ENCODE measurements at regions not wholly inside any gene's neighbourhood (a gene's known extent, or its start where the extent isn't known, plus 50 kb on each side); places are given as distances from the start of the nearest gene placed in this dataset.
A peak's percentile ranks its signal among the peaks of the same experiment; 100 is the strongest.

- TF ChIP-seq, protein P1, sequence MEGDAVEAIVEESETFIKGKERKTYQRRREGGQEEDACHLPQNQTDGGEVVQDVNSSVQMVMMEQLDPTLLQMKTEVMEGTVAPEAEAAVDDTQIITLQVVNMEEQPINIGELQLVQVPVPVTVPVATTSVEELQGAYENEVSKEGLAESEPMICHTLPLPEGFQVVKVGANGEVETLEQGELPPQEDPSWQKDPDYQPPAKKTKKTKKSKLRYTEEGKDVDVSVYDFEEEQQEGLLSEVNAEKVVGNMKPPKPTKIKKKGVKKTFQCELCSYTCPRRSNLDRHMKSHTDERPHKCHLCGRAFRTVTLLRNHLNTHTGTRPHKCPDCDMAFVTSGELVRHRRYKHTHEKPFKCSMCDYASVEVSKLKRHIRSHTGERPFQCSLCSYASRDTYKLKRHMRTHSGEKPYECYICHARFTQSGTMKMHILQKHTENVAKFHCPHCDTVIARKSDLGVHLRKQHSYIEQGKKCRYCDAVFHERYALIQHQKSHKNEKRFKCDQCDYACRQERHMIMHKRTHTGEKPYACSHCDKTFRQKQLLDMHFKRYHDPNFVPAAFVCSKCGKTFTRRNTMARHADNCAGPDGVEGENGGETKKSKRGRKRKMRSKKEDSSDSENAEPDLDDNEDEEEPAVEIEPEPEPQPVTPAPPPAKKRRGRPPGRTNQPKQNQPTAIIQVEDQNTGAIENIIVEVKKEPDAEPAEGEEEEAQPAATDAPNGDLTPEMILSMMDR (IDR thresholded peaks at IDR 0.05), result no peak
- ChIA-PET CTCF (interaction anchor here (1.2 kb wide), 2 partner anchors 36 to 186 kb away, joined by 3 to 4 read pairs; no protein-coding TSS in a partner anchor), POLR2A (interaction anchor here (0.6 to 1.4 kb wide), 3 partner anchors 10 to 215 kb away, joined by 3 to 4 read pairs (median 3); no protein-coding TSS in a partner anchor)
- Mint-ChIP-seq H3K4me1 (ENCODE audit: low read depth) (peaks cover 72% of the 10 kb centered on the region), H3K36me3 (ENCODE audit: low read depth) (peaks cover 52% of the 10 kb centered on the region), H3K4me3 (no peak overlapping the region), H3K27me3 (no peaks in the 10 kb centered on the region), H3K9me3 (peaks cover 16% of the 10 kb centered on the region), H3K27ac (no peak overlapping the region)
- DNase-seq, result no peak
- intact Hi-C loops (cut with micrococcal nuclease), result no loop called here
- no peak for ATAC-seq
Observed at GRCh38 chr14:89587136-89587420, 170.0 kb upstream of the FOXN3 start.

DNA sequence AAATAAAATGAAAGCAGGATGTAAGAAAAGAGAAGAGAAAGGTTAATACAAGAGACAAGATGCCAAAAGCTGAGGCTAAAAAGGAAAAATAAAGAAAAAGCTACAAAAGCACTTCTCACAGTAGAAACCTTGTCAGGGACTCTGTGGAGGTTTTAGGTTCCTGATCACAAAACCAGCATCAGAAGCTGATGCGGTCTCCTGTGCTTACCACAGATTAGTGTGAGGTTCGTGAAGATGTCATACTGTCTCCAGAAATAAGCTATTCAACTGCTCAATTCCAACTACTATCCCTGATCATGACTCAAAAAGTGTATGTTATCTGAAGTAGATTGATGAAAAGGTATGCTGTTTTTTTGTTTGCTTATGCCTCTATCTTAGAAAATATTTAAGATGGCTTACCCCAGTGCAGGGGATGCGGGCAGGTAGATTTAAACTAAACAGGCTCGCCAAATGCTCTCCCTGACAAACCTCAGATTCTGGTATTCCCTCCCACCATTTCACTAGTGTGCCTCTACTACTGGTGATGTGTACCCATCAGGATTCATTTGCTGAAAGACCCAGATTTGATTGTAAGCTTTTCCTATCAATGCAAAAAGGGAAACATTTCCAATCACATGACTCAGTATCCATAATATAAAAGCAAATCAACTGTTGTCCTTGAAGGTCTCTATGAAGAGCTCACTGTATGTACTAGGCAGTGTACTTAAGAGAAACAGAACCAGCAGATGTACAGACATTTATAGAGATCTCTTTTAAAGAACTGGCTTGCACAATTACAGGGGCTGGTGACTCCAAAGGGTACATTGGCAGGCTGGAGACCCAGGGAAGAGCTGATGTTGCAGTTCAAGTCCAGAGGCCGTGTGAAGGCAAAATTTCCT lies 169.5 kb upstream of the FOXN3 start:
- Mint-ChIP-seq H3K27me3 (no peaks in the 10 kb centered on the region), H3K9me3 (peaks cover 12% of the 10 kb centered on the region), H3K4me3 (peak overlapping the region; percentile 49), H3K36me3 (ENCODE audit: low read depth) (peaks cover 49% of the 10 kb centered on the region), H3K4me1 (ENCODE audit: low read depth) (peaks cover 67% of the 10 kb centered on the region), H3K27ac (peak overlapping the region; percentile 22)
- DNase-seq, result peak; percentile 66
- intact Hi-C loops (cut with micrococcal nuclease), result no loop called here
- TF ChIP-seq, protein P1 (IDR thresholded peaks at IDR 0.05), result no peak
- peak; percentile 75 for ATAC-seq
- ChIA-PET CTCF (interaction anchor here (1.0 to 1.2 kb wide), 3 partner anchors 15 to 186 kb away, joined by 3 to 4 read pairs (median 4); no protein-coding TSS in a partner anchor), POLR2A (interaction anchor here (0.6 to 1.4 kb wide), 5 partner anchors 10 to 215 kb away, joined by 3 to 5 read pairs (median 4); no protein-coding TSS in a partner anchor)

GRCh38 chr14:89578156-89578555 lies 161.1 kb upstream of the FOXN3 start:
- POLR2A ChIA-PET, result interaction anchor here (0.8 kb wide), 1 partner anchor 17 kb away, joined by 3 read pairs; no protein-coding TSS in a partner anchor
- Mint-ChIP-seq H3K9me3 (no peaks in the 10 kb centered on the region), H3K4me1 (ENCODE audit: low read depth) (peaks cover 33% of the 10 kb centered on the region), H3K4me3 (no peak overlapping the region), H3K27me3 (no peaks in the 10 kb centered on the region), H3K36me3 (ENCODE audit: low read depth) (peaks cover 17% of the 10 kb centered on the region), H3K27ac (no peak overlapping the region)
- ATAC-seq (no peak), DNase-seq (no peak)
- TF ChIP-seq, protein P1 (IDR thresholded peaks at IDR 0.05), result no peak
- CTCF ChIA-PET, result no interaction called here
- intact Hi-C loops (cut with micrococcal nuclease), result no loop called here

DNA sequence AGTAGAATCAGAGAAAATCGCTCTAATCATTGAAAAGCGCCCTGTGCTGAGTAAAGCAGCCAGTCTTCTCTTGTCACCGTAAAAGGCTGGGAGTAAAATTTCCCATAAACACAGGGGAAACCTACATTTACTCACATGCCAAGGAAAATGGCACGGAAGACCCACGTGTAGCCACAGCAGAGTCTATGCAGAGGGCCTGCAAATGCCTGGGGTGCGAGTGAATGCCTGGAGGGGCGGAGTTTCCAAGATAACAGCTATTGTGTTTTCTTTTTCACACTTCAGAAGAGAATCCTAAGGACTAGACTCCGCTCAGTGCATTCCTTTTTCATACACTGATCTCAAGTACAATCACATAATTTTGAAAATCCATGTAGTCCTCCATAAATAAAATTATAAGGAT lies 159.9 kb upstream of the FOXN3 start:
- Mint-ChIP-seq H3K4me1 (ENCODE audit: low read depth) (peaks cover 36% of the 10 kb centered on the region), H3K4me3 (no peak overlapping the region), H3K27me3 (no peaks in the 10 kb centered on the region), H3K27ac (no peak overlapping the region), H3K36me3 (ENCODE audit: low read depth) (peaks cover 19% of the 10 kb centered on the region), H3K9me3 (no peaks in the 10 kb centered on the region)
- ChIA-PET POLR2A (interaction anchor here (1.4 kb wide), 1 partner anchor 10 kb away, joined by 4 read pairs; no protein-coding TSS in a partner anchor), CTCF (no interaction called here)
- ATAC-seq (no peak), DNase-seq (no peak)
- intact Hi-C loops (cut with micrococcal nuclease), result no loop called here
- TF ChIP-seq, protein P1 (IDR thresholded peaks at IDR 0.05), result no peak

Measured in activated CD8-positive, alpha-beta T cell treated with anti-CD3 and anti-CD28 coated beads for 36 hours (primary cell).